Caco-2 (cell line): ENCODE measurements at regions not wholly inside any gene's neighbourhood (a gene's known extent, or its start where the extent isn't known, plus 50 kb on each side); places are given as distances from the start of the nearest gene placed in this dataset.
"Not testable (repeated sequence)": the region's sequence is repeated elsewhere in the genome, so short reads cannot be mapped to it uniquely, and the experiment has no call there.

ENCODE experiments used
- BruUV-seq: library from RNA; stranded (reverse); fragments of 400-500 nt; replicated peaks from 2 replicates; lab custom pipeline; 2021; lab: Mats Ljungman, UMichigan
- CTCF ChIA-PET: fragments of 300-600 bp; sonication (Branson Sonifier 250); formaldehyde crosslinking; loops from one replicate; lab custom pipeline; 2022; ENCODE audit warnings: antibody characterized with exemption; lab: Charles Lee
- POLR2A ChIA-PET: fragments of 300-600 bp; sonication (Branson Sonifier 250); formaldehyde crosslinking; loops from one replicate; lab custom pipeline; 2022; ENCODE audit warnings: antibody characterized with exemption; lab: Charles Lee
- DNase-seq, 2 experiments: peaks; one replicate each; pipeline versions ENCODE4 v3.0.0 to v3.0.0-alpha.2; 2020 to 2022
- H3K27me3 ChIP-seq: replicated peaks from 2 replicates; pipeline ENCODE4 v1.6.0; 2011; ENCODE audit warnings: low read length; ENCODE audit not compliant: control insufficient read depth, insufficient read depth
- H3K36me3 ChIP-seq: 2 replicates; pipeline ENCODE4 v1.5.1; 2011; ENCODE audit warnings: low read length; ENCODE audit not compliant: control insufficient read depth, insufficient read depth
- H3K4me1 ChIP-seq: fragments of 250-450 bp; sonication (Bioruptor Pico); 2 replicates; pipeline ENCODE4 v1.5.1; 2020; ENCODE audit warnings: mild to moderate bottlenecking
- H3K4me3 ChIP-seq: 2 replicates; pipeline ENCODE4 v1.5.1; 2011; ENCODE audit warnings: low read depth, mild to moderate bottlenecking, control low read depth, low read length
- H3K9me3 ChIP-seq: fragments of 250-450 bp; sonication (Bioruptor Pico); 2 replicates; pipeline ENCODE4 v1.5.1; 2020; ENCODE audit warnings: mild to moderate bottlenecking, moderate library complexity
- H3K27ac Mint-ChIP-seq: one replicate; pipeline ENCODE4 v1.8.0; 2022; ENCODE audit warnings: mixed read lengths; ENCODE audit not compliant: unreplicated experiment
- H3K27me3 Mint-ChIP-seq: one replicate; pipeline ENCODE4 v1.8.0; 2022; ENCODE audit warnings: mixed read lengths; ENCODE audit not compliant: insufficient read depth, unreplicated experiment
- H3K36me3 Mint-ChIP-seq: one replicate; pipeline ENCODE4 v1.8.0; 2022; ENCODE audit warnings: mild to moderate bottlenecking, mixed read lengths; ENCODE audit not compliant: insufficient read depth, unreplicated experiment
- H3K4me1 Mint-ChIP-seq: one replicate; pipeline ENCODE4 v1.8.0; 2022; ENCODE audit warnings: low read depth, mixed read lengths; ENCODE audit not compliant: unreplicated experiment
- H3K4me3 Mint-ChIP-seq: one replicate; pipeline ENCODE4 v1.8.0; 2022; ENCODE audit warnings: mild to moderate bottlenecking, moderate library complexity, mixed read lengths; ENCODE audit not compliant: unreplicated experiment
- H3K9me3 Mint-ChIP-seq: one replicate; pipeline ENCODE4 v1.8.0; 2022; ENCODE audit warnings: mixed read lengths; ENCODE audit not compliant: unreplicated experiment
- intact Hi-C: fragments of 100-400 bp; cut with micrococcal nuclease; formaldehyde crosslinking; loops from one replicate; pipeline ENCODE4 v1.10.0; 2022; ENCODE audit not compliant: unreplicated experiment
- TF ChIP-seq, protein P1 (sequence below), 2 experiments: fragments of 200-600 bp in 1 of 2; IDR thresholded peaks; 1 replicate in 1 of 2; 2 replicates in 1 of 2; pipeline versions ENCODE4 v1.5.1 to v1.8.0; 2011 to 2022; ENCODE audit warnings: antibody characterized with exemption in 1 of 2, control low read depth in 1 of 2, inconsistent platforms in 1 of 2, low read depth in 1 of 2, low read length in 1 of 2, mild to moderate bottlenecking in 1 of 2, moderate library complexity in 1 of 2; ENCODE audit not compliant: insufficient read depth in 1 of 2, severe bottlenecking in 1 of 2, unreplicated experiment in 1 of 2

DNA sequence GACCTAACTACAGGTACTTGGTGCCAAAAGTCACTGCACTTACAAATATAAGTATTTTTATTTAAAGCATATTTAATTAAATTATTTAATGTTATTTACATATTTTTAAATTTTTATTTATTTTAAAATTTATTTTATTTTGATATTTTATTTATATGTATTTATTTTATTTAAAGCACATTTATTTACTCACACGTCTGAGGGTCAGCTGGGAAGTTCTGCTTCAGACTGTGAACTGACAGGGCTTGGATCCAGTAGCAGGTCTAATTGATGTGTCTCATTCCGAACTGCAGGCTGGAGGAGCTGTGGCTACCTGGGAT lies 392.5 kb downstream of the GBA3 start:
- H3K9me3 ChIP-seq: 0 out of 2 replicates have a peak, but pooled peaks cover 6% of the 10 kb centered on the region
- POLR2A ChIA-PET: no interaction called here
- H3K27me3 ChIP-seq: no peaks in the 10 kb centered on the region
- no peak overlapping the region for H3K4me3 Mint-ChIP-seq
- no peaks in the 10 kb centered on the region for H3K27me3 Mint-ChIP-seq
- no peak overlapping the region for H3K4me3 ChIP-seq
- DNase-seq: no peak
- CTCF ChIA-PET: no interaction called here
- no TSS peak for BruUV-seq
- H3K36me3 ChIP-seq: no peaks in the 10 kb centered on the region
- H3K9me3 Mint-ChIP-seq: peaks cover 25% of the 10 kb centered on the region
- no peak overlapping the region for H3K27ac Mint-ChIP-seq
- TF ChIP-seq, protein P1, sequence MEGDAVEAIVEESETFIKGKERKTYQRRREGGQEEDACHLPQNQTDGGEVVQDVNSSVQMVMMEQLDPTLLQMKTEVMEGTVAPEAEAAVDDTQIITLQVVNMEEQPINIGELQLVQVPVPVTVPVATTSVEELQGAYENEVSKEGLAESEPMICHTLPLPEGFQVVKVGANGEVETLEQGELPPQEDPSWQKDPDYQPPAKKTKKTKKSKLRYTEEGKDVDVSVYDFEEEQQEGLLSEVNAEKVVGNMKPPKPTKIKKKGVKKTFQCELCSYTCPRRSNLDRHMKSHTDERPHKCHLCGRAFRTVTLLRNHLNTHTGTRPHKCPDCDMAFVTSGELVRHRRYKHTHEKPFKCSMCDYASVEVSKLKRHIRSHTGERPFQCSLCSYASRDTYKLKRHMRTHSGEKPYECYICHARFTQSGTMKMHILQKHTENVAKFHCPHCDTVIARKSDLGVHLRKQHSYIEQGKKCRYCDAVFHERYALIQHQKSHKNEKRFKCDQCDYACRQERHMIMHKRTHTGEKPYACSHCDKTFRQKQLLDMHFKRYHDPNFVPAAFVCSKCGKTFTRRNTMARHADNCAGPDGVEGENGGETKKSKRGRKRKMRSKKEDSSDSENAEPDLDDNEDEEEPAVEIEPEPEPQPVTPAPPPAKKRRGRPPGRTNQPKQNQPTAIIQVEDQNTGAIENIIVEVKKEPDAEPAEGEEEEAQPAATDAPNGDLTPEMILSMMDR (IDR thresholded peaks at IDR 0.05; ENCODE audit: insufficient read depth in 1 of 2, low read depth in 1 of 2, low read length in 1 of 2, severe bottlenecking in 1 of 2, unreplicated experiment in 1 of 2): no peak
- H3K4me1 Mint-ChIP-seq: no peaks in the 10 kb centered on the region
- no peaks in the 10 kb centered on the region for H3K36me3 Mint-ChIP-seq
- no peaks in the 10 kb centered on the region for H3K4me1 ChIP-seq
- intact Hi-C loops: no loop called here

DNA sequence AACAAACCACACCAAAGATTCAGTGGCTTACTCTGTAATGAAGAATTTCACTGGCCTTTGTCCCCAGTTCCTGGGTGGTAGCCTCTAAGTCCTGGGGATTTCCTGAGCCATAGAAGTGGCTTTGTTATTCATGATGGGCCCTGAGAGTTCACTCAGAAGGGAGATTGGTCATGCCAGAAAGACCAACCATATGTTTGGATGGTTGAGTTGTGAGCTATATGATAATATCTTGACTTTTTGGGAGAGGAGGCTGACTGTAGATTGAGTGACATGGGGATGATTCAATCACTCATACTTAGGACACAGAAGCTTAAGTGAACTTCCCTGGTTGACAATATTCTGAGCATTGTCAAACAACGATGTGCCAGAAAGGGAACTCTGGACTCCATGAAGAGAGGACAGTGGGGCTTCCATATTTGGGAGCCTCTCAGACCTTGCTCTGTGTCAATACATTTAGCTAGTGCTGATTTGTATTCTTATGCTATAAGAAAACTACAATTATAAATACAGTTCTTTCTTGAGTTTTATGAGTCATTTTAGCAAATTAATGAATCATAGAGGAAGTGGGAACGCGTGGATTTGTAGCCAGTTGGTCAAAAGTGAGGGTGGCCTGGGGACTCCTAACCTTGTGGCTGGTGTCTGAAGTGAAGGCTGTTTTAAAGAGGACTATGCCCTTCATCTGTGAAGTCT lies 392.0 kb downstream of the GBA3 start:
- intact Hi-C loops: no loop called here
- Mint-ChIP-seq H3K9me3 (peaks cover 25% of the 10 kb centered on the region), H3K27ac (no peak overlapping the region), H3K27me3 (no peaks in the 10 kb centered on the region), H3K36me3 (no peaks in the 10 kb centered on the region), H3K4me1 (no peaks in the 10 kb centered on the region), H3K4me3 (no peak overlapping the region)
- no TSS peak for BruUV-seq
- Histone ChIP-seq H3K36me3 (no peaks in the 10 kb centered on the region), H3K9me3 (0 out of 2 replicates have a peak, but pooled peaks cover 10% of the 10 kb centered on the region), H3K4me1 (no peaks in the 10 kb centered on the region), H3K27me3 (no peaks in the 10 kb centered on the region), H3K4me3 (no peak overlapping the region)
- no peak for DNase-seq
- ChIA-PET CTCF (no interaction called here), POLR2A (no interaction called here)
- TF ChIP-seq, protein P1 (IDR thresholded peaks at IDR 0.05; ENCODE audit: insufficient read depth in 1 of 2, low read depth in 1 of 2, low read length in 1 of 2, severe bottlenecking in 1 of 2, unreplicated experiment in 1 of 2): no peak

DNA sequence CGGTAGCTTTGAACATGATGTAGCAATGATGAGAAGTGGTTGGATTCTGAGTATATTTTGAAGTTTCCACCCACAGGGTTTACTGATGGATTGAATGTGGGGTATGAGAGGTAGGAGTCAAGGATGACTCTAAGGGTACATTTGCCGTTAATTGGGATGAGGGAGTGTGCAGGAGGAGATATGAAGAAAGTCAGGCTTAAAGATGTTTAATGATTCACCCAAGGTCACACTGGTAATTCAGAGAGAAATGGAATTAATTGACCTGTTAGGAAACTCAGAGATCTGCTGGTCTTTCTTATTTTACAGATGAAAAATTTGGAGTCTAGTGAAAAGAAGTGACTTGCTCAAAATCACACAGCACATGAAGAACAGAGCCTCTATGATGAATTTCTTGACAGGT lies 390.7 kb downstream of the GBA3 start:
- H3K36me3 Mint-ChIP-seq: no peaks in the 10 kb centered on the region
- H3K9me3 Mint-ChIP-seq: peaks cover 25% of the 10 kb centered on the region
- H3K27me3 ChIP-seq: no peaks in the 10 kb centered on the region; the same call in 1 of the 2 replicates
- no peak for DNase-seq
- BruUV-seq: no TSS peak
- TF ChIP-seq, protein P1 (IDR thresholded peaks at IDR 0.05; ENCODE audit: insufficient read depth in 1 of 2, low read depth in 1 of 2, low read length in 1 of 2, severe bottlenecking in 1 of 2, unreplicated experiment in 1 of 2): no peak
- no peak overlapping the region for H3K4me3 ChIP-seq
- no peaks in the 10 kb centered on the region for H3K4me1 Mint-ChIP-seq
- no peak overlapping the region for H3K27ac Mint-ChIP-seq
- ChIA-PET POLR2A (no interaction called here), CTCF (no interaction called here)
- H3K27me3 Mint-ChIP-seq: no peaks in the 10 kb centered on the region
- intact Hi-C loops: no loop called here
- H3K9me3 ChIP-seq: peaks cover 10% of the 10 kb centered on the region; the same call in 1 of the 2 replicates
- H3K4me1 ChIP-seq: no peaks in the 10 kb centered on the region
- H3K36me3 ChIP-seq: no peaks in the 10 kb centered on the region
- no peak overlapping the region for H3K4me3 Mint-ChIP-seq

DNA sequence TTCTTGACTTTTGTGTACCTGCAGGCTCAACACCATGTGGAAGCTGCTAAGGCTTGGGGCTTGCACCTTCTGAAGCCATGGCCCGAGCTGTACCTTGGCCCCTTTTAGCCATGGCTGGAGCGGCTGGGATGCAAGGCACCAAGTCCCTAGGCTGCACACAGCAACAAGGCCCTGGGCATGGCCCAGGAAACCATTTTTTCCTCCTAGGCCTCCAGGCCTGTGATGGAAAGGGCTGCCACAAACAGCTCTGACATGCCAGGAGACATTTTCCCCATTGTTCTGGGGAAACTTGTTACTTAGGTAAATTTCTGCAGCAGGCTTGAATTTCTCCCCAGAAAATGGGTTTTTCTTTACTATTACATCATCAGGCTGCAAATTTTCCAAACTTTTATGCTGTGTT lies 387.4 kb downstream of the GBA3 start:
- H3K36me3 Mint-ChIP-seq, intact Hi-C loops, H3K4me3 ChIP-seq, H3K4me3 Mint-ChIP-seq, BruUV-seq, DNase-seq, H3K4me1 ChIP-seq, H3K36me3 ChIP-seq, H3K27ac Mint-ChIP-seq, H3K4me1 Mint-ChIP-seq, H3K27me3 ChIP-seq, POLR2A ChIA-PET, CTCF ChIA-PET, H3K27me3 Mint-ChIP-seq: not testable (repeated sequence)
- peaks cover 10% of the 10 kb centered on the region; the same call in 1 of the 2 replicates for H3K9me3 ChIP-seq
- H3K9me3 Mint-ChIP-seq: peaks cover 25% of the 10 kb centered on the region
